Glomerular visceral epithelial cell (primary cell): ENCODE measurements at regions not wholly inside any gene's neighbourhood (a gene's known extent, or its start where the extent isn't known, plus 50 kb on each side); places are given as distances from the start of the nearest gene placed in this dataset.

ENCODE experiments used
- DNase-seq: peaks from one replicate; pipeline ENCODE4 v3.0.0-alpha.2; 2016; ENCODE audit errors: extremely low spot score

DNA sequence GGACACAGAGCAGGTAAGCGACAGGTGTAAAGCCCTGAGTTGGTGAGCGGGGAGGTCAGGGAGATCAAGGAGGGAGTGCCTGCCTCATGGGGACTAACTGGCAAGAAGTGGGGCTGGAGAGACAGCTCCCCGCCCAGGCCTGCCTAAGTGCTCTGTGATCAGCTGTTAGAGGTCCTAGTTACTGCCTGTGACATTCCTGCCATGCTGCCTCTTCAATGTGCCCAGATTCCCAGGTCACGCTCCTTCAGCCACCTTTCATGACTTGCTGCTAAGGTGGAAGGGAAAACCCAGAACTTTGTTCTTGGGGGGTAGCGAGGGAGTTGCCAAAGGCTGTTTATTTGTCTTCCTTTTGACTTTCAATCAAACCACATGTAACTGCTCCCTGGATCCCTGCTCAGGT lies 114.3 kb upstream of the ZNF438 start:
- no peak for DNase-seq

DNA sequence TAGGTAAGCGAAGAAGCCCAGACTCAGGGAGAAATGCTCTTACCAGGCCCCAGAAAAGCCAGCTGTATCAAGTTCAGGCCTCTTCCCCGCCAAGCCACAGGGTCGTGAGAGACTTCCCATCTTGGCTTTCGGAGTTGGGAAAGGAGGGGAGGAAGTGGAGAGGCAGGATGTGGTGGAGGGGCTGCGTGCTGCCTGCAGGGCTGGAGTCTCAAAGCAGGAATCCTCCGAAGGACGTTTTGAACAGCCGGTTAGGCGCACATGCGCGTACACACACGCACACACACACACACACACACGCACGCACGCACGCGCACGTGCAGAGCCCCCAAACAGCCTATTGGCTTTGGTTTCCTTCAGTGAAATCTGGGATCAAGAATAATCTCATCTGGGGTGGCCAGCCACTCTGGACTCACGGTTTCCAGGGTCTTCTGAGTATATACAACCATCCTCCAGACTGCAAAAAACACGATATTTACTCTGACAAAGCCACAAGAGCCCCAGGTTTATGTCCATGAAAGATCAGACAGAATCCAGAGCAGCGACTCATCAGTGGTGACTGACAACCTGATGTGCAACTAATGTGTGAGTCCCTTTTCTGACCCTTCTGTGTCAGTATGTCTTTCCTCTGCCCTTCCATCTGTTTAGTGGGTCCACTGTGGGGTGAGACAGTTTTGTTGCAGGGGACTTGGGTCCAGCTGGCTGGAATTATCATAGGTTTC lies 115.0 kb upstream of the ZNF438 start:
- peak; percentile 76 for DNase-seq

GRCh38 chr10:31147210-31147608 lies 115.5 kb upstream of the ZNF438 start:
- peak; percentile 18 for DNase-seq

- DNase-seq: peak; percentile 27
These were observed 117.3 kb upstream of the ZNF438 start for GRCh38 chr10:31148951-31149350.

DNA sequence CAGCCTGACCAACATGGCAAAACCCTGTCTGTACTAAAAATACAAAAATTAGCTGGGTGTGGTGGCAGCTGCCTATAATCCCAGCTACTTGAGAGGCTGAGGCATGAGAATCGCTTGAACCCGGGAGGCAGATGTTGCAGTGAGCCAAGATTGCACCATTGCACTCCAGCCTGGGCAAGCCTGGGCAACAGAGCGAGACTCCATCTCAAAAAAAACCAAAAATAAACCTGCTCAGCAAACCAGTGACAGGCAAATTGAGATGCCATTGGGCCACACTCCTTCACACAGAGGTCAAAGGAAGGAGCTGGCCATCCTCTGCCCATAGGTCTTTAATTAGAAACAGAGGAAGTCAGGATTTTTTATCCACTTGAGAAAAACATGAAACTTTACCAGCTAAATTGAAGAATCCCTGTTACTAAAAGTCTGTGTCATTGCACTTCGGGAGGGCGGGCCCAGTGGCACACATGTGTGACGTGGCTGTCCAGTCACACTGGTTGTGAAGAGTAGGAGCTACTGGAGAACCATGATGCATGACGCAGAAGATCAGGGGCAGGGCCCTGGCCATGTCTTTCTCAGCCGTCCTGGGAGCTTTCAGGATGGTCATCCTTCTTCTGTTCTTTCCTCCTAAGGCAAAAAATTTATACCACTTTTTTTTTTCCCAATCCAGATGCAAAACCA lies 118.3 kb upstream of the ZNF438 start:
- DNase-seq: no peak

- DNase-seq: no peak
These were observed 119.6 kb upstream of the ZNF438 start for GRCh38 chr10:31151301-31151700.

- no peak for DNase-seq
These were observed 120.9 kb upstream of the ZNF438 start for GRCh38 chr10:31152421-31153135.

DNA sequence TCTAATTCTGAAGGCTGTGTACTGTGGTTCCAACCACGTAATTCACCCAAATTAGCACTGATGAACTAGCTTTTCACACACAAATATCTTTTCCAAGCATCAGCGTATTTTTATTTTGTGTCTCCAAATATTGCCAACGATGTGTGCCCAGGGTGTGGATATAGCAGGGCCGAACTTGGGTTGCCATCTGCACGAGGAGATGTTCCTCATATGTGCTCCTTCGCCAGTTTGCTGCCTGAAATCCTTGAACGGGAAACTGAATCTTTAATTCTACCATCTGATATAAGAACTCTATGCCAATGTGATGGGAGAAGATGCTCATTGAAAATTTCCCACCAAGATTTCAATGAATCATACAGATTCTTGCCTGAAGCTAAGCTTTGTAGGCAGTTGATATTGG lies 121.5 kb upstream of the ZNF438 start:
- DNase-seq: no peak

- no peak for DNase-seq
These were observed 122.0 kb upstream of the ZNF438 start for GRCh38 chr10:31153692-31154091.

DNA sequence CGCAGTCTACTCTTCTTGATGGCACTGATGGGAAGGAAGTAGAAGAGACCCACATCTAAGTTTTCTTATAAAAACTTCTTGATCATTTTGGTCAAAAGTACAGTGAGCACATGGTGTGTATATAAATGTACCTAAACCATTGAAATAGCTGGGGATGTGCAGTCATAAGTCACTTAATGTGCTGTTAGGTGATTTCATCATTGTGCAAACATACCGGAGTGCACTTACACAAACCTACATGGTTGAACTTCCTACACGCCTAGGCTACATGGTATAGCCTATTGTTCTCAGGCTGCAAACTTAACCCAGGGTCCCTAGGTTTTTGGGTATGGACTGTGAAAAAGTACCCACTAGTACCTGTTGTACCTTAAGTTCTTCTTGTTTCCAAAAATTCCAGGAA lies 123.3 kb upstream of the ZNF438 start:
- no peak for DNase-seq

DNA sequence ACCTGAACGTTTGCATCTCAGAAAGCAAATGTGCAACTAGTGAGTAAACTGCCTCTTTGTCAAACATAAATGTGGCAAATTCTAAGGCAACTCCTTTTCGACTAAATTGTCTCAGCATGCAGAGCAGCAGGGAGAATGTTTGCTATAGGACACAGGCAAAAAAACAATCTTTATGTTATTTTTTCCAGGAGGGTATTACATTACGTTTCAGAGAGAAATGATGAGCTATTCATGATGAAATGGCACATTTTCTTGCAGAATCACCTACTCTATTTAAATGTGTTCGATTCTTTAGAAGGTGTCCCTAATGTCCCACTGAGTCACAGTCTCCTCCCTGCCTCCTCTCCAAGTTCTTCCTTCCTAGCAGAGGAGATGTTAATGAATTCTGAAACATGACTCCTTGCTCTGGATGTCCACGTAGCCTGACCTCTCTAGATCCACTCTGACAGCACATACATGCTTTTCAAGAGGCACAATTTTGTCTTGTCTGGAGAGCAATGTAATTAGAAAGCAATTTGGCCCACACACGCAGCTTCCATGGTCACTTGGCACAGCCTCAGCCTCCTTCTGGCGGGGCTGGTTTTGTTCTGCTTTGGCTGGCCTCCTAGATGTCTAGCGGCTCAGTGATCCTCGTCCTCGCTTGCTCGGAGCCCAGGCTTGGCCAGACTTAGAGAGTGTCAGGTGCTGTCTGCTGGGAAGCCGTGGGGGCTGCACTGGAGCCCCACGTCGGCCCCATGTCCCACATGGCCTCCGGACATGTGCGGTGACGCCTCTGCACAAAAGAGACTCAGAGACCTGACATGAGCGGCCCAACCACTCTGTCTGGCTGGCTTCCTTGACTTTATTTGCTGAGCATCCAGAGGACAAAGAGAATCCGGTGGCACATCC lies 125.7 kb upstream of the ZNF438 start:
- no peak for DNase-seq

- no peak for DNase-seq
These were observed 126.5 kb upstream of the ZNF438 start for GRCh38 chr10:31158011-31158658.

GRCh38 chr10:31166606-31167005 lies 134.9 kb upstream of the ZNF438 start:
- no peak for DNase-seq

GRCh38 chr10:31170636-31171035 lies 139.0 kb upstream of the ZNF438 start:
- no peak for DNase-seq

DNA sequence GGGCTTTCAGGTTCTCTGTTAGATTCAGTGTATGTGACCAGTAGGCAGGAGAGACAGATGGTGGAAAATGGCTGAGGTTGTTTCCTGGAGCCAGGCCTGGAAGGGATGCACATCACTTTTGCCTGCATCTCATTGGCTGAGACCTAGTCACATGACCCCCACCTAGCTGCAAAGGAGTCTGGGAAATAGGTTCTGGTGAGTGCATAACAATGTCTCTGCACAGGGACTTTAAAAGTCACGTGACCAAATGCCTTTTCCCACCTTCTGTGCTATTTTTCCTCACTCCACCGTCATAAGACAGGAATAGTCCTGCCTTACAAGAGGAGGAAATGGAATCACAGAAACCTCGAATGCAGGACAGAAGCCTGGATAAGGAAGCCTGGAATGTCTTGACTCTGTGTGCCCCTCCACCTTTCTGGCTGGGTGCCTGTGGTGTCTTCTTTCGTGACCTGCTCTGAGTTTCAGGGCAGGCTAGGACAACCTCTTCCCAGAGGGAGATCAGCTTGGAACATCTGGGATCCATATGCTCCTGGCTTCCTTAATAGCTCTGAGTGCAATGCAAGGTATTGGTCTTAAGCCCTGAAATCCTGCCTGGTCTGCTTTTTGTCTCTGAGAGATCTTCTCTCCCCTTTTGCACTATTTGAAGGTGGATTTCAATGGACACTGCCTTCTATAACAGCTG lies 139.9 kb upstream of the ZNF438 start:
- no peak for DNase-seq

DNA sequence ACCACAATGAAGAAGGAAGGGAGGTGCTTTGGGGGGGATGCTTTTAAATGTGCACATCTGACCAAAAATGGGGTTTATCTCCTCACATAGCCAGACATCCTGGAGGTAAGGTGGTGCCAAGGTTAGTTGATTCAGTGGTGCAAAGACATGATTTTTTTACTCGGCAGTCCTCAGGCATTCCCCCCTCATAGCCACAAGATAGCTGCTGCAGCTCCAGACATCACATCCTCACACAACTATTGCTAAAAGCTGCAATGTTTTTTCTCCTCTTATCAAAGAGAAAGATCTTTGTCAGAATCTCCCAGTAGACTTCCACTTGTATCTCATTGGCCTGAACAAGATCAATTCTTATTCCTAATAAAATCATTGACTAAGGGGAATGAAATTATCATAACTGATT lies 141.3 kb upstream of the ZNF438 start:
- DNase-seq: no peak

- DNase-seq: no peak
These were observed 142.1 kb upstream of the ZNF438 start for GRCh38 chr10:31173752-31174151.

DNA sequence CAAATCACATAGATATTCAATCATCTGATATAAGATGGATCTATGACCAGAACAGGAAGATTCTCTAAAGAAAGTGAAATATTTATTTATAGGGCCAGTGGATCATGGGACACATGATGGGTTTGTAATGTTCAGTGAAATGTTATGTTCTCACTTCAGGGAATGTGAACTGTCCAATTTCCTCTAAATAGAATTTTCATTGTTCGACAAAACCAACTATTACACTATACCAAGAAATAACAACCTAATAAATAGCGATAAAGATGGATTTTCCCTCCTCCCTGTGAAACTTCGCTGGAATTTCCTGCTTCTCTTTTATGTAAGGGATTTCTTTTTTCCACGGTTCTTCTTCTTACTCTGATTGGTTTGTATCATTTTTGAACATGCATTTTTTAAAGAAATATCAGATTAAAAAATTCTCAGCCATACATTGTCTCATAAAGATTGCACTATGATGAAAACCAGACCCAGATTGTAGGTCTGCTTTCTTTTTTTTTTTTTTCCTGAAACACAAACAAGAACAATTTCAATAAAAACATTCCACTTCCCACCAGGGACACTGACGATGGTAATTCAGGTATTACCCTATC lies 139.8 kb upstream of the ZEB1 start:
- DNase-seq: no peak

DNA sequence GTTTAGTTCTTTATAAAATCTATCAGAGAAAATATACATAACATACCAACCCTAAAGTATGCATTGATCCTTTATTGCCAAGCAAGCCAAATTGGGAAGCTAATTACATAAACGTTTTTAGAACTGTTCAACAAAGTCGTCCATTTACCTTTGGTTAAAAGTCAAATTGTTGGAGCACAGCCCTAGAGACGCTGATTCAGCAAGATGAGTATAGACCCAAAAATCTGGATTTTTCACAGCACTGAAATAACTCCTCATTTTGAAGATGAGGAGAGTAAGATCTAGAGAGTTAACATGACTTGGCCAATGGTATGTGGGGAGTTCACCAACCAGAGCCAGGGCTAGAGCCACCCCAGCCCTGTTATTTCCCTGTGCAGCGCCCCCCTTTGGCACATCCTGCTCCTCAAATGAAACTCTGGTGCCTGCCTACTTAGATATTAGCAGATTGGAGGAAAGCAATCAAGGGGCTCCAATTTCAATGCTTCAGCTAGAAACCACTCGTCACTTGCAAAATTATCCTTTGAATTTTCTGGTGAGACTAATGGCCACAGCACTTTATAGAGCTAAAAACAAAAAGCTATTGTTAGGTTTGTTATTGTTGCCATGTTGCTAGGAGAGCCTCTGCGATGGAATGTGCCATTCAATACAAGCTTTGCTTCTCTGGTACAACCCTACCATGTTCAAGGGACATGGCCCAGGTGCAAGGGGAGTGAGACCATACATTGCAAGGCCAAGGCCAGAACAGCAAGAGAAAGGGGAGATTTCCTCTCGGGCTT lies 132.6 kb upstream of the ZEB1 start:
- no peak for DNase-seq

GRCh38 chr10:31187182-31187581 lies 131.8 kb upstream of the ZEB1 start:
- DNase-seq: no peak
